GM18508 (cell line): ENCODE measurements at regions not wholly inside any gene's neighbourhood (a gene's known extent, or its start where the extent isn't known, plus 50 kb on each side); places are given as distances from the start of the nearest gene placed in this dataset.
"Not testable (repeated sequence)": the region's sequence is repeated elsewhere in the genome, so short reads cannot be mapped to it uniquely, and the experiment has no call there.

Experiments
- ATAC-seq: cut with Tn5 transposase; IDR thresholded peaks from one replicate; pipeline ENCODE4 v1.9.1; 2021; ENCODE audit warnings: moderate number of reproducible peaks; ENCODE audit not compliant: insufficient read depth, unreplicated experiment

DNA sequence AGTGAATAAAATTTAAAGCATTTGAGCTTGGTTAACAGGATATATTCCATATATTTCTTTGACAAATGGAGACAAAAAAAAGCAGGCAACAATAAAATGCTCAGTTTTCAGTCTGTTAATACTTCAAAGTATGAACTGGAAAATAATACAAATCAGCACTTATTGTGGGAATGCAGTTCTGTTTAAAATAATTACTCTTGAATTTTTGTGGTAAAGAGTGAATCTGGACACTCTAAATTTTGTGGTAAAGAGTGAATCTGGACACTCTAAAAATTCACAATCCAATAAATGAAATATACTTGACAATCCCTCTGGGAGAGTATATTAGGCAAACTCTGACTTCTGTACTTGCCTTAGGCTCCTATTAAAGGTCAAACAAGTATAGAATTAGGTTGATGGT is 141.9 kb upstream of the RASA1 start:
- ATAC-seq = no peak

DNA sequence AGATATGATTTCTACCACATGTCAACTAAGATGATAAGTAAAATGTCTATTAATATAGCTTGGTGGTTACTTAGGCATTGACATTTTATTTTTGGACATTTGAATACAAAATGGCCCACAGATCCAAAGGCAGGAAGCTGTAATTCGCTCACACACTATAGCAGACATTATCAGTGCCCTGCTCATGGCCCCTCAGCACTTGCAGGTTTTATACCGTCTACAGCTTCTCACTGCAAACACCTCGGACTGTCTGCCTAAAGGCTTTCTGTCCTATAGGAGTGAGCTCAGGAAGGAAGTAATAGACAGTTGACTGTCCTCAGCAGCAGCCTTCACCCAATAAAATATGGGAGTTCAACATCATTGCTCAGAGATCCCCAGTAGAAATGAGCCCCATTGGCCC is 140.8 kb upstream of the RASA1 start:
- ATAC-seq = no peak

DNA sequence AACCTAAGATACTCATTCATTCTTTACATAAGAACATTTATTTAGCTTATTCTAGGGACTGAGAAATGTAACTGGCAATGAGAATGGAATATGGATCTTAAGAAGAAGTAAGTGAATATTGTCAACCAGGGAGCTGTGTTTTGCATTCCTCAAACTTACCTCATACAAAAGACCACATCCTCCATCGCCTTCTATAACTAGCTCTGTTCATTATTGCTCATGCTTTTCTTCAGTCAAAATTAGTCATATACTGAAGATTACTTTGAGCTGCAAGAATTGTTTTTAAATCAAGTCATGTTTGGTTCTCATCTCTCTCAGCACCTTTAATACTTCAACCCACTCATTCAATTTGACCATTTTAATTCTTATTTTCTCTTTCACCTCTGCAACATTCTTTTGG is 140.3 kb upstream of the RASA1 start:
- ATAC-seq = no peak

DNA sequence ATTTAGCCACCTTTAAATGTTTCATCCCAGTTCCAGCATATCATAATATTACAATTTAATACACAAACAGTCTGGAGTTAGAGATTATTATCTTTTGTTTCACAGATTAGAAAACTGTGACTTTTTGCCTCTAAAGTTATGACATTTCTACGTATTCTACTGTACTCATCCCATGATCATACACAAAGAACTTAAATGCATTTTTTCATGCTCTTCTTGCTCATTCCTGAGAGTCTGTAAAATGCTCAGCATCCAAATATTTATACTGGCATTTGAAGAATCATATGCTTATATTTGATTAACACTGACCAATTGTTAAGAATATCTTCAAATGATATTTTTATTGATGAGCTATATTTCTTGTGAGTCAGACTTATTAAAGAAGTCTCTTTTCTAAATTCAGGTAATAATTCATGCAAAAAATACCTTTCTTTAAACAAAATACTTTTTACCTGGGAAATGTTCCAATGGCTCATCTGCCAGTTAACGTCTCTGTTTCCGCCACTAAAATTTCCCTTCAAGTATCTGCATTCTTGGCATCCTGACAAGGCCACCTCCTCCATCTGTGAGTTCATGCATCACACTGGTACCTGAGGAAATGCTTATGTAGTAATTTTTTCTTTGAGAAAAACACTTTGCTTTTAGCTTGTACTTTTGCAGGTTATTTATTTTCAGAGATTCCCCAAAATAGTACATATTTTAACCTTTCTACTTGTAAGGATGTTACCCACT is 139.6 kb upstream of the RASA1 start:
- no peak for ATAC-seq

DNA sequence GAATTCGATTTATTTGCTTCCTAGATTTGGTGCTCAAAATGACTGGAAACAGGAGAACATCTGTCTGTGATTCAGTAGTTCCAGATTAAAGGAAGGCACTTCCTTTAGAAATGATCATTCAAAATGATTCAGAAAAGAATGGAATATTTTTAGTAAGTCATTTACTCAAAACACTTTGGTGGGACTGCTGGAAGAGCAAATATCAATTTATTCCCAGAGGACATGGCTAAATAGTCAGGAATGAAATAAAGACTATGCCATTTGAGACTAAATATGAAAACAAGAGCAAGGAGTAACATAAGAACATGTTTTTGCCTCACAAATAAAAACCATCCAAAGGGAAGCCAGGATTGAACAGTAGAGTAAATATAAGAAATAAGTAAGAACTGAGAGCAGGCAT is 138.6 kb upstream of the RASA1 start:
- no peak for ATAC-seq

DNA sequence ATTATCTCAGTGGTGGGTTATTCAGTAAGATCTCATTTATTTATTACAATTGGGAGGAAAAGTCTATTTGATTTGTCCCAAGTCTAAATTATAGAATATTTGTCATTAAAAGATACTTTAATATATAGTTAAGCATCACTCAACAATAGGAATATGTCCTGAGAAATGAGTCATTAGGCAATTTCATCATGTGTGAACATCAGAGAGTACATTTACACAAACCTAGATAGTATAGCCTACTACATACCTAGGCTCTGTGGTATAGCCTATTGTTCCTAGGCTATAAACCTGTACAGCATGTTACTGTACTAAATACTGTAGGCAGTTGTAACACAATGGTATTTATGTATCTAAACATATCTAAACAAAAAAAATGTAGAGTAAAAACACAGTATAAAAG is 135.0 kb upstream of the RASA1 start:
- ATAC-seq = no peak

DNA sequence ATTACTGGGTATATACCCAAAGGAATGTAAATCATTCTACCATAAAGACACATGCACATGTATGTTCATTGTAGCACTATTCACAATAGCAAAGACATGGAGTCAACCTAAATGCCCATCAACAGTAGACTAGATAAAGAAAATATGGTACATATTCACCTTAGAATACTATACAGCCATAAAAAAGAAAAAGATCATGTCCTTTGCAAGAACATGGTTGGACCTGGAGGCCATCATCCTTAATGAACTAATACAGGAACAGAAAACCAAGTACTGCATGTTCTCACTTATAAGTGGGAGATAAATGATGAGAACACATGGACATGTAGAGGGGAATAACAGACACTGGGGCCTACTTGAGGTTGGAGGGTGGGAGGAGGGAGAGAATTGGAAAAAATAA is 133.2 kb upstream of the RASA1 start:
- not testable (repeated sequence) for ATAC-seq

DNA sequence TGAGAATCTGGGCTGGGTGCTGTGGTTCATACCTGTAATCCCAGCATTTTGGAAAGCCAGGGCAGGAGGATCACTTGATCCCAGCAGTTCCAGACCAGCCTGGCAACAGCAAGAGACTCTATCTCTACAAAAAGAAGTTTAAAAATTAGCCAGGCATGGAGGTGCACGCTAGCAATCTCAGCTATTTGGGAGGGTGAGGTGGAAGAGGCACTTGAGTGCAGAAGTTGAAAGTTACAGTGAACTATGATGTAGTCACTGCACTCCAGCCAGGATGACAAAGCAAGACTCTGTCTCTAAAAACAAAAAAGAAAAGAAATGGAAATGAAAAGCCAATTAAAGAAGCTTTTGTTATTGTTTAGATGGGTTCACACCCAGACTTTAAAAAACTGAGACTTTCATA is 131.6 kb upstream of the RASA1 start:
- ATAC-seq = no peak

DNA sequence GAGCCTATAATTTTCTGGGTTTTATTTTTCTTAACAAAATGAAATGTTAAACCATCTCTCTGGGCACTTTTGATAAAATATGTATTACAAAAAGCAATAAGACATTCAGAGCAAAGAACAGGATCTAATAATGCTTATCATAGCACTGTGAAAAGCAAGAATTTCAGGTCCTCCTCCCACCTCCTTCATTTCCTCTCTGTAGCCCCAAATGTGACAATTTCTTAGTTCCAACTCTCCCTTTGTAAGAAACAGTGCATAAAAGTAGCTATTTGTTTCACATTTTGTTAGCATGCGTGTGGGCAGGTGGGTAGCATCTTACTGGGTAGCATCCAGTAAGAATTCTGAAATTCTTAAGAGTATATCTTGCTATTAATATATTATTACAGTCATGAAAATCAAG is 130.9 kb upstream of the RASA1 start:
- ATAC-seq = no peak

DNA sequence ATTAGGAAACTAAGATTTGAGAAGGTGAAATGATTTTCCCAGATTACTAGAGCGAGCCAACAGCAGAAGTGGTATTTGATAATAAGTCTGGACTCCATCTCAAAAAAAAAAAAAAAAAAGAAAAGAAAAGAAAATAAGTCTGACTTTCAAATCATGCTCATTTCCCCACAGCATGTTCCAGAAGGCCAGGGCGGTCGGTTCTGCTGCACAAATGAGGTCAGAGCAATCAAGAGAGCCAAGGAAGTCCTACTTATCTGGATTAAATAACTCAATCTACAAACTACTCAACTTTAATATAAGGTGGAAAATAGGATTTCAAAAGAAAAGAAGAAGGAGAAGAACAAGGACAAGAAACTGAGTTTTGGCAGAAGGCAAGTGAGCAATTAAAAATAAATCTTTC is 130.4 kb upstream of the RASA1 start:
- no peak for ATAC-seq

DNA sequence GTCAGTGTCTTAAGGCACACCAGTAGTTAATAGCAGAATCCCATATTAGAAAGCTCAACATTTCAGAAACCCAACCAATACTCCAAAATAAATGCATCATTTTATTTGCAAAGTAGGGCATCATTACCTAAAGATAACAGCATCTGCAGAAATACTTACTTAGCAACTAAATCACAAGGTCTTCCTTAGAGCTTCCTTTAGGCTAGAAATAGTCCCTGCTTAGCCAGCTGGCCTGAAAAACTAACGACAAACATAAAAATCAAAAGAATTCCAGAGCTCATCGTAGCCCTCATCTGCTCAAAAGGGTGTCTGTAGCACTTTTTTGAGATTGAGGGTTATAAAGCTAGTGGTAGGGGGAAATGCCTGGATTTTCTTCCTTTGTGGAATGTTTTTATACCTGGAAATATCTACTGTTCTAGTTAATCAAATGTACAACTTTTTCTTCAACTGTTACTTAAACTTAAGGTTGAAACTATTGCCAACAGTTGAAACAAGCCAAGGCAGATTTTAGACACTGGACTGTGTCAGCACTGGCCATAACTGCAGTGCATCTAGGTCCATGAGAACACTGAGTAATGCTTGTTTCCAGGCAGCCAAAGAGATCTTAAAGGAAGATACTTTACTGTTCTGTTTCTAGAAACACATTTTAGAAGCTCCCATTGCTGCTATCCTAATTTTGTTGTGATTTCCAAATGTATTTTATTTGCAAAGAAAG is 129.4 kb upstream of the RASA1 start:
- ATAC-seq = no peak

DNA sequence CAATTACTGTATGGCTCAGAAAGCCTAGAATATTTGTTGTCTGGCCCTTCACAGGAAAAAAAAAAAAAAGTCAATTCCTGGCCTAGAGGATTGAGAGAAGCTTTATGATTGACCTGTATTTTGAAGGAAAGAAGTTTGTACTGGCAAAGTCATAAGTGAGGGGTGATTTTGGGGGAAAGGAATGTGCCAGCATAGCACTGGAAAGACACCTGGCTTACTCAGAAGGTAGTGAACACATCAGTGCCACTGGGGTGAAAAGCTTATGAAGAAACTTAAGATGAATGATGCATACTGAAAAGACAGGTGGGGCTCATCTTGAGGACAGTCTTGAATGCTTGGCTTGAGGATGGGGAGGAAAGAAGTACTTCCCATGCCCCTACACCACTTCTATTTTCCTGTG is 127.9 kb upstream of the RASA1 start:
- ATAC-seq = no peak

DNA sequence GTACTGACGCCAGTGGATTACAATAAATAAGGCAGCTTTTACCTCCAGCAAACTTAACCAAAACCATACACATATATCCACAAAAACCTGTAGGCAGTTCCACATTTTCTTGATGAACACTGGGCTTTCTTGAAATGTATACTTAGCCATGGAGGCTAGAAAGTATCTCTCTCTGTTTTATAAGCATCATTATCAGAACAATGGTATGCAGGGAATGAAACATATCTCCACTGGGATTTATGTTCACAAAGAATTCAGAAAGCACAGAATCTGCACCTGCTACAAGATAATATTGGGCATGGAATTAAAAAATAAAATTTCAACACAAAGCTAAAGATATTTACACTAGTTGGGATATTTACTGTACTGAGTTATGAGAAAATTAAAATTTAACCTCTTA is 126.1 kb upstream of the RASA1 start:
- no peak for ATAC-seq

DNA sequence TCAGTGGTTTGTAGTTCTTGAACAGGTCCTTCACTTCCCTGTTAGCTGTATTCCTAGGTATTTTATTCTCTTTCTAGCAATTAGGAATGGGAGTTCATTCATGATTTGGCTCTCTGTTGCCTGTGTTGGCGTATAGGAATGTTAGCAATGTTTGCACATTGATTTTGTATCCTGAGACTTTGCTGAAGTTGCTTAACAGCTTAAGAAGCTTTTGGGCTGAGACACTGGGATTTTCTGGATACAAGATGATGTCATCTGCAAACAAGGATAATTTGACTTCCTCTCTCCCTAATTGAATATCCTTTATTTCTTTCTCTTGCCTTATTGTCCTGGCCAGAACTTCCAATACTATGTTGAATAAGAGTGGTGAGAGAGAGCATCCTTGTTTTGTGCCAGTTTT is 121.8 kb upstream of the RASA1 start:
- not testable (repeated sequence) for ATAC-seq

DNA sequence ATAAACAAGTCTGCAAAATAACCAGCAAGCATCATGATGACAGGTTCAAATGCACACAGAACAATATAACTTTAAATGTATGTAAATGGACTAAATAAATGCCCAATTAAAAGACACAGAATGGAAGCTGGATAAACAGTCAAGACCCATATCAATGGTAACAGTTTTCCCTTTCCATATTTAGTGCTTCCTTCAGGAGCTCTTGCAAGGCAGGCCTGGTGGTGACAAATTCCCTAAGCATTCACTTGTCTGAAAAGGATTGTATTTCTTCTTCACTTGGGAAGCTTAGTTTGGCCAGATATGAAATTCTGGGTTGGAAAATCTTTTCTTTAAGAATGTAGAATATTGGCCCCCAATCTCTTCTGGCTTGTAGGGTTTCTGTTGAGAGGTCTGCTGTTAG is 120.2 kb upstream of the RASA1 start:
- no peak for ATAC-seq

DNA sequence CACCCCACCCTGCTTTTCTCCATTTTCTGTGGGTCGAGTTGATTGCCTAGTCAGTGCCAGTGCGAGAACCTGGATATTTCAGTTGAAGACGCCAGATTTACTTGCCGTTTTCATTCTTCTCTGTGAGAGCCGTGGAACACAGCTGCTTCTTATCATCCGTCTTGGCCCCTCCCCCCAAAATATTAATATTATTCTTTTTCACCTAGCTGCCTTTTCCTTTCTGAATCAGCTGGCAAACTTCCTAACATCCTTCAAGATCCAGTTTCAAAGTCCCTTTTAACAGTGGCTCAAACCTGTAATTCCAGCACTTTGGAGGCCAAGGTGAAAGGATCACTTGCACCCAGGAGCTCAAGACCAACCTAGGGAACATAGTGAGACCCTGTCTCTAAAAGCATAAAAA is 117.1 kb upstream of the RASA1 start:
- ATAC-seq = no peak

DNA sequence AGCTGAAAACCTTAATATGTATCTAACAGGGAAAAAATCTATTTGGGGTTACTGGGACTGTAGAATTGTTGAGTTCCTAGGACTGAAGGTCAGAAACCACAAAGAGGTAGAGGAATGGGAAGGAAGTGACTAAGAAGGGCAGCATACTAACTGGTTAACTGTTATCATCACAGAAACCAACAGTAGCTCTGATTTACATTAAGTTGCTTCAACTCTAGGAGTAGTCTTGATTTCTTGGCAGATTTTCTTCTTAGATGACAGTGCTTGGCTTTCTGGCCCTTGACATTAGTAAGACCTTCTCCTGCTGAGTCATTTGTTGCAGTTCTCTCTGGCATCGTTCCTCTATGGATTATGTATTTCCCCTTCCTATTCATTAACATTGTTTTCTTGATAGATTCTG is 116.1 kb upstream of the RASA1 start:
- no peak for ATAC-seq

DNA sequence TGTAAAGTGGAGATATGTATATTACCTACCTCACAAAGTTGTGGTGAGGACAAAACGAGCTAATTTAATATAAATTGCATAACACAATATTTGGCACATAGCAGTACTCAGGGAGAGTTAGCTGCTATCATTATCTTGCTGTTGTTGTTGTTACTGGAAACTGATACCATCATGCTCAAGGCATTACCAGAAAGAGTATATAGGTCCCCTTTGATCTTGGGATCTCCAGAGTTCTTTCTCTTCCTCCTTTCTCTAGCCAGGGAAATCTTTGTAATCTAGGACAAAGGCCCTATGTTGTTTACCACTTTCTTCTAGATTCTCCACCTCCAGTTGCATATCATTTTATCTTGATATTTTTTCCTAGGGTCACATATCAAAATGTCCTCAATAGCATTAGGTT is 114.8 kb upstream of the RASA1 start:
- no peak for ATAC-seq

DNA sequence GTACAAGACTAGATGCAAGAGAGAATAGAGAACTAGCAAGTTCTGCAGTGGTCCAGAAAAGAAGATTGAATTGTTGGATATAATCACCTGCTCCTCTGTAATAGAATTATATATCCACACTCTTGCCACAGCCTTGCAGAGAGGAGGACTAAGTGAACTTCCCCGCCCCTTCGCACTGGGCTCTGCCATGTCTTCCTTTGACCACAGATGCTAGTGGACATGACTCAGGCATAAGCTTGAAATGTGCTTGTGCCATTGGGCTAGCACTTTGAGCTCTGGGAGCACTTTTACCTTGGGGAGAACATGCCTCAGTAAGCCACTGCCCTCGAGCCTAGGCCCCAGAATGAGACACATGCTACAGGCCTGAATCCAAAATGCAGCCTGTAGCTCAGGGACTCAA is 113.5 kb upstream of the RASA1 start:
- no peak for ATAC-seq

DNA sequence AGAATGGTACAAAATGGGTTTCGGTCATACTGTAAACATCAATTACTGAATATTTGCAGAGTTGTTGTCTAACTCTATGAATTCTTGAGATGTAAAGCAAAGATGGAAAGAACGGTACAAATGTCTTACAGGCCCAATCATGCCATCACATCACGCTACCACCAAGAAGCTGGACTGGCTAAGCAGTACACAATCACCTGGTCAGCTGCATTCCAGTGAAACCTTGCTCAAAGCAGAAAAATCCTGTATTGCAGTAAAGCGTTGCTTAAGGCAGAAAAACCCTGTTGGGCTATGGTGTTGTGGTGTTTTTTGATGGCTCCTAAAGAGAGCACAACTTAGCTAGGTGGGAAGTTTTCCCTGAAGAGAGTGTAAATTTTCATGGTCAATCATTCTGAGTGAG is 112.6 kb upstream of the RASA1 start:
- ATAC-seq = no peak

DNA sequence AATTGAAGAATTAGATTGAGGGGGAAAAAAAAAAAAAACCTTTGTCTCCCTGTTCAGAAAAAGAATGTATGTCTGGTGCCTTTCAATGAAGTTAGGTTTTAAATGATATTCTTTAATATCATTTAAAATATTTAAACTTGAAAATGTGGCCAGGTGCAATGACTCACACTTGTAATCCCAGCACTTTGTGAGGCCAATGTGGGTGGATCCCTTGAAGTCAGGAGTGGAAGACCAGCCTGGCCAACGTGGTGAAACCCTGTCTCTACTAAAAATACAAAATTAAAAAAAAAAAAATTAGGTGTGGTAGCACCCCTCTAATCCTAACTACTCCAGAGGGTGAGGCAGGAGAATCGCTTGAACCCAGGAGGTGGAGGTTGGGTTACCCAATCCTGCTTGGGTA is 111.1 kb upstream of the RASA1 start:
- no peak for ATAC-seq

DNA sequence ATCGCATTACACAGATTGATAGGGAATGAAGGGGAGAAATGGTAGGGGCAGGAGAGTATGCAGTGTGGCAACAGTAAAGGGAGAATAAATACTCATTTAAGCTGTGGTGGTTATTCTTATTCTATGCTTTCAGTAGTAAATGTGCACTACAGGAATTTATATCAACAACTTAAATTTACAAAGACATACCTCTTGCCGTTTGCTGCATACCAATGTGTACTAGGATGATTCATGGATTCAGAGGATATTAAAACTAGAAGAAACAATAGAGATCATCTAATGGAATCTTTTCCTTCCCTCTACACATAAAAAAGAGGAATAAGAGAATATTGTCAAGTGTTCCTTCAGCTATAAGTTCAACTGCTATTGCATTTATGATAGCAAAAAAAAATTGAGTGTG is 103.3 kb upstream of the RASA1 start:
- ATAC-seq = no peak
